AG04450 (cell line): ENCODE measurements at regions not wholly inside any gene's neighbourhood (a gene's known extent, or its start where the extent isn't known, plus 50 kb on each side); places are given as distances from the start of the nearest gene placed in this dataset.

Experiments
- CTCF ChIA-PET: fragments of 300-600, 350-600 bp; formaldehyde crosslinking; extraction: SDS; loops from one replicate; lab custom pipeline; 2022; ENCODE audit warnings: antibody characterized with exemption, inconsistent platforms; lab: Charles Lee
- POLR2A ChIA-PET: fragments of 350-600 bp; formaldehyde crosslinking; extraction: SDS; loops from one replicate; lab custom pipeline; 2021; ENCODE audit warnings: antibody characterized with exemption, inconsistent platforms; lab: Yijun Ruan, JAX
- DNase-seq: peaks from one replicate; pipeline ENCODE4 v3.0.0-alpha.2; 2011; ENCODE audit warnings: low read depth, low spot score
- H3K27ac ChIP-seq: one replicate; pipeline ENCODE4 v1.5.1; 2012; ENCODE audit warnings: low read depth, low read length, control low read depth
- H3K27me3 ChIP-seq: one replicate; pipeline ENCODE4 v1.6.0; 2012; ENCODE audit warnings: low read length; ENCODE audit not compliant: control insufficient read depth, insufficient read depth
- H3K4me3 ChIP-seq: 2 replicates; pipeline ENCODE4 v1.5.1; 2011; ENCODE audit warnings: mild to moderate bottlenecking, low read depth, low read length, control low read depth
- H3K9me3 ChIP-seq: 2 replicates; pipeline ENCODE4 v1.5.1; 2012; ENCODE audit warnings: low read length; ENCODE audit not compliant: control insufficient read depth, insufficient read depth
- TF ChIP-seq, protein P1 (sequence below): IDR thresholded peaks from 2 replicates; pipeline ENCODE4 v1.5.1; 2011; ENCODE audit warnings: low read depth, low read length, control low read depth, inconsistent platforms

- TF ChIP-seq, protein P1, sequence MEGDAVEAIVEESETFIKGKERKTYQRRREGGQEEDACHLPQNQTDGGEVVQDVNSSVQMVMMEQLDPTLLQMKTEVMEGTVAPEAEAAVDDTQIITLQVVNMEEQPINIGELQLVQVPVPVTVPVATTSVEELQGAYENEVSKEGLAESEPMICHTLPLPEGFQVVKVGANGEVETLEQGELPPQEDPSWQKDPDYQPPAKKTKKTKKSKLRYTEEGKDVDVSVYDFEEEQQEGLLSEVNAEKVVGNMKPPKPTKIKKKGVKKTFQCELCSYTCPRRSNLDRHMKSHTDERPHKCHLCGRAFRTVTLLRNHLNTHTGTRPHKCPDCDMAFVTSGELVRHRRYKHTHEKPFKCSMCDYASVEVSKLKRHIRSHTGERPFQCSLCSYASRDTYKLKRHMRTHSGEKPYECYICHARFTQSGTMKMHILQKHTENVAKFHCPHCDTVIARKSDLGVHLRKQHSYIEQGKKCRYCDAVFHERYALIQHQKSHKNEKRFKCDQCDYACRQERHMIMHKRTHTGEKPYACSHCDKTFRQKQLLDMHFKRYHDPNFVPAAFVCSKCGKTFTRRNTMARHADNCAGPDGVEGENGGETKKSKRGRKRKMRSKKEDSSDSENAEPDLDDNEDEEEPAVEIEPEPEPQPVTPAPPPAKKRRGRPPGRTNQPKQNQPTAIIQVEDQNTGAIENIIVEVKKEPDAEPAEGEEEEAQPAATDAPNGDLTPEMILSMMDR = no peak
- H3K4me3 ChIP-seq = no peak overlapping the region
- no peaks in the 10 kb centered on the region for H3K9me3 ChIP-seq
- ChIA-PET CTCF (no interaction called here), POLR2A (no interaction called here)
- DNase-seq = no peak
- H3K27me3 ChIP-seq = no peaks in the 10 kb centered on the region
- no peak overlapping the region for H3K27ac ChIP-seq
Observed at GRCh38 chr12:19048943-19049342, 80.6 kb upstream of the PLEKHA5 start.

- no peak overlapping the region for H3K27ac ChIP-seq
- TF ChIP-seq, protein P1 = no peak
- no peak overlapping the region for H3K4me3 ChIP-seq
- ChIA-PET CTCF (no interaction called here), POLR2A (no interaction called here)
- no peak for DNase-seq
- no peaks in the 10 kb centered on the region for H3K9me3 ChIP-seq
- H3K27me3 ChIP-seq = no peaks in the 10 kb centered on the region
Observed at GRCh38 chr12:19052689-19053088, 76.8 kb upstream of the PLEKHA5 start.

DNA sequence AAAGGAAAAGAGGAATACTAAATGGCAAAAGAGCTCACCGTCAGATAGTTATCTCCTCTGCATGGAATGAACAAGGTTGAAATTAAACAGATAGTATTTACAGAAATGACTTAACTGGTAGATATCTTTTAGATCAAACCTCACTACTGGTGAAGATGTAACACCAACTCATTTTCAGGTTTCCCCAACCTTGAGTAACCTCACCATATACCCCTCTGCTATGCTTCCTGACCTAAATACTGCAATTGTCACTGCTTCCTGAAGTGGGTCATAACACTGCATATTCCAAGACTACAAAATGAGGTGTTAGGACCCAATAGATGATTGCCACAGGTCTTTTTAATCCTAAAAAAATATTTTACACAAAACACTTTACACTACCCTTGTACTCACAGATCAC, 76.3 kb upstream of the PLEKHA5 start:
- ChIA-PET POLR2A (no interaction called here), CTCF (no interaction called here)
- no peaks in the 10 kb centered on the region for H3K9me3 ChIP-seq
- H3K27me3 ChIP-seq = no peaks in the 10 kb centered on the region
- H3K4me3 ChIP-seq = no peak overlapping the region
- TF ChIP-seq, protein P1 = no peak
- DNase-seq = no peak
- H3K27ac ChIP-seq = no peak overlapping the region

- TF ChIP-seq, protein P1 = no peak
- Histone ChIP-seq H3K27me3 (no peaks in the 10 kb centered on the region), H3K4me3 (no peak overlapping the region), H3K27ac (no peak overlapping the region), H3K9me3 (no peaks in the 10 kb centered on the region)
- POLR2A ChIA-PET = no interaction called here
- CTCF ChIA-PET = no interaction called here
- no peak for DNase-seq
Observed at GRCh38 chr12:19054035-19054434, 75.5 kb upstream of the PLEKHA5 start.

DNA sequence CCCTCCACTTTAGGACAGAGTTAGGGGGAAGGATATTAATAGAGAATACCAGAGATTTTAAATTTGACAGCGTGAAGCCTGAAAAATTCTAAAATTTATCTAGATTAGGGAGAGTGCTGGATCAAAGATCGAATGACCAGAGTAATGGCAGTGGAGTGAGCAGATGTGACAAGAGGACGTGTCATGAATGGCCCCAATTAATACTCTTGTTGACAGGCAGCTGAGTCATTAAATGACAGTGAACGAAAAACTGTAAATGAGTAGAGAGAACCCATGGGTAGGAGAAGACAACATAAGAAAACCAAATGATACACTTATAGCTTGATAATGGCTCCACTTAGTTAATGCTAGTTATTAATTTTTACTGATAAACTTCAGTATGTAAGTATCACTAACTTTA, 73.9 kb upstream of the PLEKHA5 start:
- Histone ChIP-seq H3K27ac (no peak overlapping the region), H3K4me3 (no peak overlapping the region), H3K9me3 (no peaks in the 10 kb centered on the region), H3K27me3 (no peaks in the 10 kb centered on the region)
- DNase-seq = no peak
- TF ChIP-seq, protein P1 = no peak
- ChIA-PET CTCF (no interaction called here), POLR2A (interaction anchor here (0.5 to 0.6 kb wide), 2 partner anchors 49 to 63 kb away, joined by 3 to 4 read pairs; no protein-coding TSS in a partner anchor)
